Heart right ventricle (tissue), 16 donors: ENCODE measurements at regions not wholly inside any gene's neighbourhood (a gene's known extent, or its start where the extent isn't known, plus 50 kb on each side); places are given as distances from the start of the nearest gene placed in this dataset.

ENCODE experiments used
- ATAC-seq, 8 donors: fragments of 200-7000 bp; cut with Tn5 transposase; one replicate each; pipeline ENCODE4 v1.9.1; 2020; ENCODE audit warnings: mild to moderate bottlenecking in 8 of 8, moderate library complexity in 8 of 8, moderate number of reproducible peaks in 1 of 8
- DNase-seq, 2 donors: peaks; one replicate each; pipeline ENCODE4 v3.0.0-alpha.2; 2020
- H3K27ac ChIP-seq, 10 donors: fragments of 200-600 bp; sonication (generic) in 2 of 10; one replicate each; pipeline versions ENCODE4 v1.5.0 to v1.8.0; 2020 to 2022; ENCODE audit warnings: mild to moderate bottlenecking in 3 of 10
- H3K27me3 ChIP-seq, 7 donors: fragments of 200-600 bp; one replicate each; pipeline ENCODE4 v1.8.0; 2021 to 2022; ENCODE audit warnings: mild to moderate bottlenecking in 2 of 7
- H3K36me3 ChIP-seq, 9 donors: fragments of 200-600 bp; sonication (generic) in 1 of 9; one replicate each; pipeline versions ENCODE4 v1.5.0 to v1.8.0; 2020 to 2022; ENCODE audit warnings: mild to moderate bottlenecking in 2 of 9
- H3K4me1 ChIP-seq, 9 donors: fragments of 200-600 bp; sonication (generic) in 1 of 9; one replicate each; pipeline versions ENCODE4 v1.5.0 to v1.8.0; 2020 to 2022; ENCODE audit warnings: mild to moderate bottlenecking in 4 of 9
- H3K4me3 ChIP-seq, 10 donors: fragments of 200-600 bp; sonication (generic) in 2 of 10; one replicate each; pipeline versions ENCODE4 v1.5.0 to v1.8.0; 2020 to 2022; ENCODE audit warnings: mild to moderate bottlenecking in 7 of 10, moderate library complexity in 2 of 10
- H3K9me3 ChIP-seq, 11 donors: fragments of 200-600 bp in 10 of 11; sonication (generic) in 2 of 11; one replicate each; pipeline versions ENCODE4 v1.5.0 to v1.8.0; 2013 to 2022; ENCODE audit warnings: mild to moderate bottlenecking in 2 of 11, control low read depth in 1 of 11, moderate library complexity in 1 of 11
- CTCF ChIP-seq, 9 donors: fragments of 200-600 bp; sonication (generic) in 2 of 9; IDR thresholded peaks; one replicate each; pipeline versions ENCODE4 v1.5.0 to v1.8.0; 2021 to 2022; ENCODE audit warnings: antibody characterized with exemption in 9 of 9, mild to moderate bottlenecking in 5 of 9, moderate library complexity in 1 of 9
- WGBS, 2 donors: extraction: QIAGEN DNeasy Blood & Tissue Kit; methylation state at CpG; one replicate each; pipeline ENCODE4 v1.1.7; 2013; ENCODE audit warnings: inconsistent platforms in 1 of 2; 5-methylcytosine and 5-hydroxymethylcytosine counted together
- intact Hi-C, 10 donors: fragments of 100-400 bp; cut with DNase I; formaldehyde crosslinking; loops; one replicate each; pipeline versions ENCODE4 v1.11.1 to v1.14.2; 2022
- donor health status: Arrhythmogenic right ventricular cardiomyopathy.
- donor health status: ischemic (EF 13 %, LVEDD 7.1; RV severe dilation, severe dysfunction).
- donor health status: healthy with polysubstance abuse.
- donor health status: DM: no; HTN: yes; CAD: no.
- donor health status: DM: no; HTN: no; CAD: no.
- donor health status: ischemic (EF 25% LVEDD 6.9; RV normal size, moderate dysfunction).
- donor health status: ischemic (EF 25% LVEDD 5.7; RV mildly dilated, moderate dysfunction).
- donor health status: healthy.
- donor health status: DM: yes; HTN: yes; CAD: no.
- donor health status: Ischemic cardiomyopathy.
- donor health status: ischemic (EF 35%, LVEDD 5.7; RV mildly dilated, moderate dysfunction).
- donor health status: nonischemic (EF 11% LVEDD 7.7; RV severe dilation, severe dysfunction).
- donor health status: DM: yes; HTN: yes; CAD: no.
- donor health status: PGD.
- donor health status: ischemic (EF 29% LVEDD 5.4; RV normal size, mild dysfunction).
- donor health status: nonischemic (EF 23%, LVEDD 6.1; RV moderate dilation, normal function).

- Histone ChIP-seq H3K4me3 (no peak overlapping the region), H3K36me3 (no peaks in the 10 kb centered on the region), H3K27me3 (no peaks in the 10 kb centered on the region), H3K27ac (no peak overlapping the region), H3K4me1 (peaks cover 0 to 5% (median 0%) of the 10 kb centered on the region in 9 donors), H3K9me3 (peaks cover 0 to 12% (median 0%) of the 10 kb centered on the region in 11 donors)
- ATAC-seq (no peak), DNase-seq (no peak)
- intact Hi-C loops, result no loop called here
- TF ChIP-seq CTCF (IDR thresholded peaks at IDR 0.05), result no peak
- 91 to 96% methylated on average over 6 of the region's 6 CpGs for WGBS, 2 donors
Observed at GRCh38 chr7:68311958-68312357, 1286.3 kb upstream of the AUTS2 start.

- intact Hi-C loops, result no loop called here
- Histone ChIP-seq H3K9me3 (peaks cover 0 to 12% (median 0%) of the 10 kb centered on the region in 11 donors), H3K36me3 (no peaks in the 10 kb centered on the region), H3K4me1 (peaks cover 0 to 9% (median 5%) of the 10 kb centered on the region in 9 donors), H3K4me3 (no peak overlapping the region), H3K27ac (no peak overlapping the region), H3K27me3 (no peaks in the 10 kb centered on the region)
- WGBS, 2 donors, result 73 to 81% methylated on average over 4 of the region's 4 CpGs
- no peak for TF ChIP-seq CTCF (IDR thresholded peaks at IDR 0.05)
- ATAC-seq (no peak), DNase-seq (no peak)
Observed at GRCh38 chr7:68313806-68314205, 1284.5 kb upstream of the AUTS2 start.

GRCh38 chr7:68314208-68314607, 1284.1 kb upstream of the AUTS2 start:
- H3K4me3 ChIP-seq, result no peak overlapping the region
- no peak for TF ChIP-seq CTCF (IDR thresholded peaks at IDR 0.05)
- ATAC-seq (no peak), DNase-seq (no peak)
- H3K4me1 ChIP-seq, result peaks cover 0 to 13% (median 5%) of the 10 kb centered on the region in 9 donors
- H3K9me3 ChIP-seq, result peaks cover 0 to 12% (median 0%) of the 10 kb centered on the region in 11 donors
- H3K27me3 ChIP-seq, result no peaks in the 10 kb centered on the region
- 43 to 48% methylated on average over 8 of the region's 8 CpGs for WGBS, 2 donors
- H3K36me3 ChIP-seq, result no peaks in the 10 kb centered on the region
- intact Hi-C loops, result no loop called here
- no peak overlapping the region for H3K27ac ChIP-seq

- Histone ChIP-seq H3K36me3 (no peaks in the 10 kb centered on the region), H3K9me3 (peaks cover 0 to 6% (median 0%) of the 10 kb centered on the region in 11 donors), H3K4me1 (peaks cover 14 to 36% (median 25%) of the 10 kb centered on the region in 9 donors), H3K4me3 (no peak overlapping the region), H3K27ac (no peak overlapping the region), H3K27me3 (no peaks in the 10 kb centered on the region)
- 85 to 94% methylated on average over 3 of the region's 3 CpGs for WGBS, 2 donors
- no peak for TF ChIP-seq CTCF (IDR thresholded peaks at IDR 0.05)
- ATAC-seq (no peak), DNase-seq (no peak)
- intact Hi-C loops, result no loop called here
Observed at GRCh38 chr7:68317476-68317875, 1280.8 kb upstream of the AUTS2 start.
